Suprapubic skin (tissue), 4 donors: ENCODE measurements at regions not wholly inside any gene's neighbourhood (a gene's known extent, or its start where the extent isn't known, plus 50 kb on each side); places are given as distances from the start of the nearest gene placed in this dataset.

Source experiments
- CTCF ChIP-seq, 2 donors: fragments of 200-600 bp in 1 of 2; fragments of 450-650 bp in 1 of 2; sonication (generic) in 1 of 2; IDR thresholded peaks; one replicate each; pipeline ENCODE4 v1.5.1; 2016 to 2019; ENCODE audit warnings: antibody characterized with exemption in 2 of 2, mild to moderate bottlenecking in 1 of 2, moderate library complexity in 1 of 2
- POLR2A ChIP-seq, 2 donors: fragments of 450-650 bp; IDR thresholded peaks; one replicate each; pipeline ENCODE4 v1.6.1; 2017; ENCODE audit warnings: antibody characterized with exemption in 2 of 2, mild to moderate bottlenecking in 2 of 2, moderate library complexity in 2 of 2
- POLR2AphosphoS5 ChIP-seq, 3 donors: sonication (generic); formaldehyde crosslinking; IDR thresholded peaks; one replicate each; pipeline ENCODE4 v1.6.1; 2017; ENCODE audit warnings: antibody characterized with exemption in 3 of 3

- TF ChIP-seq CTCF (IDR thresholded peaks at IDR 0.05) (no peak), POLR2A (IDR thresholded peaks at IDR 0.05) (no peak), POLR2AphosphoS5 (IDR thresholded peaks at IDR 0.05) (no peak)
These were observed 746.3 kb downstream of the ROBO2 start for GRCh38 chr3:77786216-77786615.
